22Rv1 (cell line): ENCODE measurements at regions not wholly inside any gene's neighbourhood (a gene's known extent, or its start where the extent isn't known, plus 50 kb on each side); places are given as distances from the start of the nearest gene placed in this dataset.

Experiments used
- CTCF ChIP-seq: fragments of 450-650 bp; IDR thresholded peaks from 2 replicates; pipeline ENCODE4 v1.5.1; 2017; ENCODE audit warnings: mild to moderate bottlenecking
- ZFX ChIP-seq: fragments of 450-650 bp; IDR thresholded peaks from 2 replicates; pipeline ENCODE4 v1.6.1; 2017; ENCODE audit warnings: antibody characterized with exemption, borderline replicate concordance

GRCh38 chr6:22696481-22696880 lies 127.1 kb downstream of the HDGFL1 start:
- TF ChIP-seq CTCF (no peak), ZFX (no peak)
